Prostate gland (tissue), 2 donors: ENCODE measurements at regions not wholly inside any gene's neighbourhood (a gene's known extent, or its start where the extent isn't known, plus 50 kb on each side); places are given as distances from the start of the nearest gene placed in this dataset.

Experiments used
- CTCF ChIP-seq, 4 experiments: fragments of 200-600 bp in 2 of 4; fragments of 450-650 bp in 2 of 4; sonication (generic) in 2 of 4; IDR thresholded peaks; 1 replicate in 3 of 4; 2 replicates in 1 of 4; pipeline ENCODE4 v1.5.1; 2016 to 2019; ENCODE audit warnings: antibody characterized with exemption in 4 of 4, mild to moderate bottlenecking in 2 of 4, moderate library complexity in 2 of 4
- POLR2A ChIP-seq: fragments of 450-650 bp; IDR thresholded peaks from one replicate; pipeline ENCODE4 v1.6.1; 2016; ENCODE audit warnings: antibody characterized with exemption, mild to moderate bottlenecking
- POLR2AphosphoS5 ChIP-seq: sonication (generic); formaldehyde crosslinking; IDR thresholded peaks from one replicate; pipeline ENCODE4 v1.6.1; 2017; ENCODE audit warnings: antibody characterized with exemption

GRCh38 chr5:122721127-122721526 is 53.8 kb upstream of the SNX2 start:
- no peak for TF ChIP-seq CTCF (IDR thresholded peaks at IDR 0.05)
- TF ChIP-seq POLR2AphosphoS5: no peak
- no peak for TF ChIP-seq POLR2A
